MM.1S (cell line): ENCODE measurements at regions not wholly inside any gene's neighbourhood (a gene's known extent, or its start where the extent isn't known, plus 50 kb on each side); places are given as distances from the start of the nearest gene placed in this dataset.

Experiments
- DNase-seq: peaks from one replicate; pipeline ENCODE4 v3.0.0-alpha.2; 2015
- H2AFZ ChIP-seq: fragments of 300-600 bp; sonication (generic); 2 replicates; pipeline ENCODE4 v1.6.0; 2016; ENCODE audit warnings: antibody characterized with exemption, low read length
- H3F3A ChIP-seq: fragments of 300-600 bp; sonication (generic); 2 replicates; pipeline ENCODE4 v1.6.1; 2016; ENCODE audit warnings: mild to moderate bottlenecking, antibody characterized with exemption, low read length, moderate library complexity, mixed read lengths; ENCODE audit not compliant: insufficient read depth
- H3K27ac ChIP-seq: fragments of 300-600 bp; sonication (generic); 2 replicates; pipeline ENCODE4 v1.5.1; 2016; ENCODE audit warnings: mild to moderate bottlenecking, low read length
- H3K27me3 ChIP-seq: fragments of 300-600 bp; sonication (generic); replicated peaks from 2 replicates; pipeline ENCODE4 v1.6.0; 2016; ENCODE audit warnings: low read length; ENCODE audit not compliant: insufficient read depth
- H3K36me3 ChIP-seq: fragments of 300-600 bp; sonication (generic); replicated peaks from 2 replicates; pipeline ENCODE4 v1.6.1; 2016; ENCODE audit warnings: mild to moderate bottlenecking, low read length, mixed read lengths; ENCODE audit not compliant: insufficient read depth
- H3K4me1 ChIP-seq: fragments of 300-600 bp; sonication (generic); 2 replicates; pipeline ENCODE4 v1.6.1; 2016; ENCODE audit warnings: low read length, mixed read lengths
- H3K4me2 ChIP-seq: fragments of 300-600 bp; sonication (generic); 2 replicates; pipeline ENCODE4 v1.6.0; 2016; ENCODE audit warnings: low read depth, low read length
- H3K4me3 ChIP-seq: fragments of 300-600 bp; sonication (generic); 2 replicates; pipeline ENCODE4 v1.5.1; 2016; ENCODE audit warnings: low read length, mixed read lengths
- H3K79me2 ChIP-seq: fragments of 300-600 bp; sonication (generic); 2 replicates; pipeline ENCODE4 v1.6.1; 2016; ENCODE audit warnings: mixed run types, low read length, mixed read lengths
- H3K9ac ChIP-seq: fragments of 300-600 bp; sonication (generic); 2 replicates; pipeline ENCODE4 v1.6.1; 2016; ENCODE audit warnings: low read length, mixed read lengths
- H3K9me2 ChIP-seq: fragments of 300-600 bp; sonication (generic); replicated peaks from 2 replicates; pipeline ENCODE4 v1.6.1; 2016; ENCODE audit warnings: mild to moderate bottlenecking, low read length, mixed read lengths; ENCODE audit not compliant: insufficient read depth
- H3K9me3 ChIP-seq: fragments of 300-600 bp; sonication (generic); replicated peaks from 2 replicates; pipeline ENCODE4 v1.6.1; 2016; ENCODE audit warnings: mild to moderate bottlenecking, low read length, mixed read lengths; ENCODE audit not compliant: insufficient read depth
- H4K20me1 ChIP-seq: fragments of 300-600 bp; sonication (generic); 2 replicates; pipeline ENCODE4 v1.6.1; 2016; ENCODE audit warnings: mild to moderate bottlenecking, low read length, moderate library complexity, mixed read lengths; ENCODE audit not compliant: insufficient read depth
- CTCF ChIP-seq: fragments of 300-600 bp; sonication (generic); IDR thresholded peaks from 2 replicates; pipeline ENCODE4 v1.5.1; 2016; ENCODE audit warnings: antibody characterized with exemption, low read length, mixed read lengths
- EZH2 ChIP-seq: fragments of 300-600 bp; sonication (generic); optimal IDR thresholded peaks from 2 replicates; pipeline ENCODE3; 2017; ENCODE audit warnings: low read depth, mild to moderate bottlenecking, antibody characterized with exemption, low read length, mixed read lengths
- EZH2phosphoT487 ChIP-seq: fragments of 300-600 bp; sonication (generic); IDR thresholded peaks from 2 replicates; pipeline ENCODE4 v1.6.1; 2018; ENCODE audit warnings: antibody characterized with exemption, low read length

- Histone ChIP-seq H2AFZ (no peak overlapping the region), H3K4me1 (no peaks in the 10 kb centered on the region), H3K9me3 (no peaks in the 10 kb centered on the region), H3K36me3 (no peaks in the 10 kb centered on the region), H3K9me2 (no peaks in the 10 kb centered on the region), H3K4me3 (no peak overlapping the region), H4K20me1 (no peaks in the 10 kb centered on the region), H3K27ac (no peak overlapping the region), H3F3A (no peaks in the 10 kb centered on the region), H3K9ac (no peak overlapping the region), H3K4me2 (no peak overlapping the region), H3K79me2 (no peaks in the 10 kb centered on the region), H3K27me3 (no peaks in the 10 kb centered on the region)
- DNase-seq = no peak
- TF ChIP-seq EZH2 (no peak), CTCF (no peak), EZH2phosphoT487 (no peak)
These were observed 270.5 kb downstream of the SKAP2 start for GRCh38 chr7:26593896-26594295.

GRCh38 chr7:26594553-26594952 is 269.8 kb downstream of the SKAP2 start:
- no peak overlapping the region for H3K9ac ChIP-seq

GRCh38 chr7:26598867-26599266 is 265.5 kb downstream of the SKAP2 start:
- H3K4me1 ChIP-seq = no peaks in the 10 kb centered on the region
- H3K79me2 ChIP-seq = no peaks in the 10 kb centered on the region
- no peak overlapping the region for H2AFZ ChIP-seq
- no peak overlapping the region for H3K27ac ChIP-seq
- H3K36me3 ChIP-seq = no peaks in the 10 kb centered on the region
- H3K27me3 ChIP-seq = no peaks in the 10 kb centered on the region
- no peaks in the 10 kb centered on the region for H4K20me1 ChIP-seq
- H3K9me2 ChIP-seq = no peaks in the 10 kb centered on the region
- TF ChIP-seq CTCF (no peak), EZH2 (no peak)
- H3F3A ChIP-seq = no peaks in the 10 kb centered on the region
- H3K9me3 ChIP-seq = no peaks in the 10 kb centered on the region
- no peak overlapping the region for H3K4me2 ChIP-seq
- no peak for DNase-seq
- H3K4me3 ChIP-seq = no peak overlapping the region
- no peak overlapping the region for H3K9ac ChIP-seq

More at GRCh38 chr7:26594553-26594952, 269.8 kb downstream of the SKAP2 start:
- Histone ChIP-seq H2AFZ (no peak overlapping the region), H3K4me3 (no peak overlapping the region), H3K27me3 (no peaks in the 10 kb centered on the region), H3K9me3 (no peaks in the 10 kb centered on the region), H3K27ac (no peak overlapping the region), H3K4me1 (no peaks in the 10 kb centered on the region), H3K36me3 (no peaks in the 10 kb centered on the region), H3K79me2 (no peaks in the 10 kb centered on the region), H3K4me2 (no peak overlapping the region), H3K9me2 (no peaks in the 10 kb centered on the region), H3F3A (no peaks in the 10 kb centered on the region), H4K20me1 (no peaks in the 10 kb centered on the region)
- DNase-seq = no peak
- TF ChIP-seq EZH2 (no peak), CTCF (no peak), EZH2phosphoT487 (no peak)
